Right lobe of liver (tissue), 6 donors: ENCODE measurements at regions not wholly inside any gene's neighbourhood (a gene's known extent, or its start where the extent isn't known, plus 50 kb on each side); places are given as distances from the start of the nearest gene placed in this dataset.

Experiments
- ATAC-seq, 4 donors: fragments of 200-7000 bp; cut with Tn5 transposase; one replicate each; pipeline ENCODE4 v1.9.1; 2020; ENCODE audit warnings: mild to moderate bottlenecking in 4 of 4, moderate library complexity in 4 of 4
- DNase-seq, 3 donors: peaks; one replicate each; pipeline ENCODE4 v3.0.0-alpha.2; 2020
- H3K27ac ChIP-seq, 3 donors: fragments of 200-600 bp; one replicate each; pipeline ENCODE4 v1.8.0; 2022
- H3K27me3 ChIP-seq, 2 donors: fragments of 200-600 bp; one replicate each; pipeline ENCODE4 v1.8.0; 2022
- H3K36me3 ChIP-seq, 4 donors: fragments of 200-600 bp; sonication (generic) in 1 of 4; one replicate each; pipeline versions ENCODE4 v1.5.1 to v1.8.0; 2017 to 2022; ENCODE audit warnings: control low read depth in 1 of 4
- H3K4me1 ChIP-seq, 4 donors: fragments of 200-600 bp; sonication (generic) in 1 of 4; one replicate each; pipeline versions ENCODE4 v1.5.1 to v1.8.0; 2017 to 2022; ENCODE audit warnings: control low read depth in 1 of 4
- H3K4me3 ChIP-seq, 3 donors: fragments of 200-600 bp; one replicate each; pipeline ENCODE4 v1.8.0; 2022
- H3K9me3 ChIP-seq, 4 donors: fragments of 200-600 bp; sonication (generic) in 1 of 4; one replicate each; pipeline versions ENCODE4 v1.5.1 to v1.8.0; 2017 to 2022; ENCODE audit warnings: control low read depth in 1 of 4
- POLR2A ChIP-seq: fragments of 450-650 bp; IDR thresholded peaks from one replicate; pipeline ENCODE4 v1.6.1; 2017; ENCODE audit warnings: antibody characterized with exemption, mild to moderate bottlenecking
- WGBS: methylation state at CpG from one replicate; pipeline ENCODE4 v1.1.6; 2018; ENCODE audit warnings: low coverage, low lambda C conversion rate; ENCODE audit not compliant: insufficient coverage; ENCODE audit errors: missing lambda C conversion rate; 5-methylcytosine and 5-hydroxymethylcytosine counted together
- intact Hi-C, 2 donors: fragments of 100-400 bp; cut with DNase I; formaldehyde crosslinking; loops; one replicate each; pipeline versions ENCODE4 v1.11.2 to v1.14.1; 2022
- TF ChIP-seq, protein P1 (sequence below), 4 donors: fragments of 200-600 bp in 3 of 4; fragments of 450-650 bp in 1 of 4; IDR thresholded peaks; one replicate each; pipeline versions ENCODE4 v1.5.1 to v1.8.0; 2016 to 2022; ENCODE audit warnings: antibody characterized with exemption in 4 of 4, mild to moderate bottlenecking in 2 of 4
- donor health status: DM: no; HTN: yes; CAD: no.
- donor health status: DM: no; HTN: no; CAD: no.
- donor health status: DM: no; HTN: no; CAD: no.
- donor health status: DM: no; HTN: yes; CAD: no.
- donor health status: DM: no; HTN: yes; CAD: no.

DNA sequence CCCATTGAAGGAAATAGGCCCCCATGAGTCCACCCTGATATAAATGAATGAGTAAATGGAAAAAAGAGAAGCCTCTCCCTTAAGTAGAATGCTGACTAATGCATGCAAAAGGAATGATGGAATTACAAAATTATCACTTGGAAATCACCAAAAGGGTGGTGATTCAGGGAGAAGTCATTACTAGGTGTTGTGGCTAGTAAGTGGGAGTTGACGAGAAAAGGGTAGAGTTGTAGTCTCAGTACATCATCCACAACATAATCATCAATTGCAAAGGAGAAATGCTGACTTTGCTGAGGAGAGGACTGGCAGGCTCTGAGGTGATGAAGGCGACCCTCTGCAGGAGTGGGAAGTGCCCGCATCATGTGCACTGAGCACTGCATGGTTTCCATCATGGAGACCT, 201.5 kb upstream of the S1PR3 start:
- ATAC-seq, result no peak
- intact Hi-C loops, result no loop called here

DNA sequence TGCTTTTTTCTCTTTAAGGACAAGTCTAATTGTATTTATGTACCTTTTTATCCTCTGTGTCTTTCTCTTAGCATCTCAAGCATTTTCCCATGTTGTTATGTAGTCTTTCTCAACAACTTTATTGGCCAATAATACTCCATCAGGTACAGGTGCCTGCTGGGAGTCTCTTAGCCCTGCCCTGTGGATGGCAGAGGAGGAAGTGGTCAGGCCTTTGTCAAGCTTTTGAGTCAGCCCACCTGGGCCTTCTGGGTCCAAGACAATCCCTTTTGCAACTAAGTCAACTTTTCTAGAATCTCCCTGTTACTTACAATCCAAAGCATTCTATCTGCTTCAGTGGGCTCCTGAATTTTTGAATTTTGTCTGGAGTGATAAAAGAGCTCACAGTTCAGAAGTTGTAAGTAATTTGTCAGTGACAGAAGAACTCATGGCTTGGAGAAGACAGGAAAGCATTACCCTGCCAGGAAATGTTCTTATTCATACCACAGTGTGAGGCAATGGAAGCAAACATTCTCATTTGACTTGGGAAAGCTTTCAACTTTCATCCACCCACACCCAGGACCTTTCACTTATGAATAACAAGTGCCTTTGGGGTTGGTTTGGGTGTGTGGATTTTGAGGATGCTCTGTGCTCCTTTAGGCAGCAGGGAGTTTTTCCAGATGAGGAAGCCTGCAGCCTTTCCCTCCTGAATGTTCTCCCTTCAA, 200.0 kb upstream of the S1PR3 start:
- no peak overlapping the region for H3K27ac ChIP-seq
- no peaks in the 10 kb centered on the region for H3K27me3 ChIP-seq
- no peaks in the 10 kb centered on the region for H3K9me3 ChIP-seq
- no peak overlapping the region for H3K4me3 ChIP-seq
- intact Hi-C loops, result no loop called here
- H3K36me3 ChIP-seq, result no peaks in the 10 kb centered on the region
- TF ChIP-seq POLR2A, result no peak
- DNase-seq (no peak), ATAC-seq (peak in 1 of 4 donors; percentile 53)
- H3K4me1 ChIP-seq, result no peaks in the 10 kb centered on the region

More for the DNA sequence above, 201.5 kb upstream of the S1PR3 start:
- DNase-seq, result no peak
- Histone ChIP-seq H3K9me3 (no peaks in the 10 kb centered on the region), H3K4me3 (no peak overlapping the region), H3K27me3 (no peaks in the 10 kb centered on the region), H3K27ac (no peak overlapping the region), H3K36me3 (no peaks in the 10 kb centered on the region), H3K4me1 (no peaks in the 10 kb centered on the region)
- TF ChIP-seq POLR2A, result no peak
- TF ChIP-seq, protein P1, sequence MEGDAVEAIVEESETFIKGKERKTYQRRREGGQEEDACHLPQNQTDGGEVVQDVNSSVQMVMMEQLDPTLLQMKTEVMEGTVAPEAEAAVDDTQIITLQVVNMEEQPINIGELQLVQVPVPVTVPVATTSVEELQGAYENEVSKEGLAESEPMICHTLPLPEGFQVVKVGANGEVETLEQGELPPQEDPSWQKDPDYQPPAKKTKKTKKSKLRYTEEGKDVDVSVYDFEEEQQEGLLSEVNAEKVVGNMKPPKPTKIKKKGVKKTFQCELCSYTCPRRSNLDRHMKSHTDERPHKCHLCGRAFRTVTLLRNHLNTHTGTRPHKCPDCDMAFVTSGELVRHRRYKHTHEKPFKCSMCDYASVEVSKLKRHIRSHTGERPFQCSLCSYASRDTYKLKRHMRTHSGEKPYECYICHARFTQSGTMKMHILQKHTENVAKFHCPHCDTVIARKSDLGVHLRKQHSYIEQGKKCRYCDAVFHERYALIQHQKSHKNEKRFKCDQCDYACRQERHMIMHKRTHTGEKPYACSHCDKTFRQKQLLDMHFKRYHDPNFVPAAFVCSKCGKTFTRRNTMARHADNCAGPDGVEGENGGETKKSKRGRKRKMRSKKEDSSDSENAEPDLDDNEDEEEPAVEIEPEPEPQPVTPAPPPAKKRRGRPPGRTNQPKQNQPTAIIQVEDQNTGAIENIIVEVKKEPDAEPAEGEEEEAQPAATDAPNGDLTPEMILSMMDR (IDR thresholded peaks at IDR 0.05), result no peak
- WGBS, result 89% methylated on average over 3 of the region's 3 CpGs

DNA sequence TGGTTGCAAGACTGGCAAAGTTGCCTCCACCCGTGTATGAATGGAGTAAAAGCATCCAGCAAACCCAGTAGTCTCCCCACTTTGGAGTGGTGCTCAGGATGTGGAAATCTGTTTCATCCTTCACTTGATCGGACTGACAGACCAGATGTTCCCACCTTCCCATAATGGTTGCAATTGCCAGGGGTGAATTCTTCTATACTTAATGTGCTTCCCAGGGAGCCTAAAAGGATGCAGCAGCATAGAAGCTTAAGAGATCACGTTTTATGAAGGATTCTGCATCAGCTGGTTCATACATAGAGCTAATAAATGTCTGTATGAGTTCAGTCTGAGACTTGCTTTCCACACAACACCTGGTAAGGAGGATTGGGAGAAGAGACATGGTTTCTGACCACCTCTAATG, 198.8 kb upstream of the S1PR3 start:
- intact Hi-C loops, result no loop called here

DNA sequence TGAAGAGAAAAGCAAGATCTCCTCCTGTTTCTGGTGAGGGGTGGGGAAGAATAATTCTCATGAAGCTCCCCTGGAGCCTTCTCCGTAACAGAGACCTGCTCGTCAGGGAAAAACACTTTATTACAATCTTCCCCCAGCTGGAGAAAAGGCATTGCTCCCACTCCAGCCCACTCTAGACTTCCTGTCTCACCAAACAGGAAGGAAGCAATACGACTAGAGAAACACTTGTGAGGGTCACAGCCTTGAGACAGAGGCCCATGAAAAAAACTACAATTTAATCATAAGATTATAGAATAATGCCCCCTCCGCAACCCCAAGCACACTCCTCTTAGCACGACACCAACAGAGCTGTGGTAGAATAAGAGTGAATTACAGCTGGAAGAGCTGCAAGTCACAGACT, 197.2 kb upstream of the S1PR3 start:
- Histone ChIP-seq H3K4me3 (no peak overlapping the region), H3K4me1 (no peaks in the 10 kb centered on the region), H3K27ac (no peak overlapping the region), H3K9me3 (no peaks in the 10 kb centered on the region), H3K36me3 (no peaks in the 10 kb centered on the region), H3K27me3 (no peaks in the 10 kb centered on the region)
- intact Hi-C loops, result no loop called here
- 35% methylated on average over 5 of the region's 5 CpGs for WGBS
- ATAC-seq (peak in 3 of 4 donors; percentile 24 to 35 (median 33)), DNase-seq (no peak)
- TF ChIP-seq, protein P1 (IDR thresholded peaks at IDR 0.05), result no peak
- no peak for TF ChIP-seq POLR2A

More for the DNA sequence above, 198.8 kb upstream of the S1PR3 start:
- H3K36me3 ChIP-seq, result no peaks in the 10 kb centered on the region
- ATAC-seq (no peak), DNase-seq (no peak)
- 41% methylated on average over 2 of the region's 3 CpGs for WGBS
- no peaks in the 10 kb centered on the region for H3K4me1 ChIP-seq
- TF ChIP-seq, protein P1 (IDR thresholded peaks at IDR 0.05), result no peak
- TF ChIP-seq POLR2A, result no peak
- H3K27ac ChIP-seq, result no peak overlapping the region
- H3K27me3 ChIP-seq, result no peaks in the 10 kb centered on the region
- no peaks in the 10 kb centered on the region for H3K9me3 ChIP-seq
- H3K4me3 ChIP-seq, result no peak overlapping the region

DNA sequence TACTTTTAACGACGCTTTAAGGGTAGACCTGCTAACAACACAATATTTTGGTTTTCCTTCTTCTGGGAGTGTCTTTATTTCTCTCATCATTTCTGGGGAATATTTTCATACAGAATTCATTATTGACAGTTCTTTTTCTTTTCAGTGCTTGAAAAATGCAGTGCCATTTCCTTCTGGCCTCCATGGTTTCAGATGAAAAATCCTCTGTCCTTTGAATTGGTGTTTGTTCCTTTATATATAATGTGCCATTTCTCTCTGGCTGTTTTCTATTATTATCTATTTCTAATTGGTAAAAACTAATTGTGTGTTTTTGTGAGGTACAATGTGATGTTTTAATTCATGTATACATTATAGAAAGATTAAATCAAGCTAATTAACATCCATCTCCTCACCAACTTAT, 194.3 kb upstream of the S1PR3 start:
- no peak for TF ChIP-seq POLR2A
- 96% methylated on average over 2 of the region's 2 CpGs for WGBS
- no peak overlapping the region for H3K27ac ChIP-seq
- DNase-seq, result no peak
- no peaks in the 10 kb centered on the region for H3K4me1 ChIP-seq
- no peaks in the 10 kb centered on the region for H3K36me3 ChIP-seq
- no peaks in the 10 kb centered on the region for H3K9me3 ChIP-seq
- no peak for ATAC-seq
- intact Hi-C loops, result no loop called here
- no peak overlapping the region for H3K4me3 ChIP-seq
- no peaks in the 10 kb centered on the region for H3K27me3 ChIP-seq
